OCI-LY1 (cell line): ENCODE measurements at regions not wholly inside any gene's neighbourhood (a gene's known extent, or its start where the extent isn't known, plus 50 kb on each side); places are given as distances from the start of the nearest gene placed in this dataset.

ENCODE experiments used
- H2AFZ ChIP-seq: fragments of 200-600 bp; sonication (generic), shearing (Covaris generic); 2 replicates; pipeline ENCODE4 v1.6.0; 2014; ENCODE audit warnings: antibody characterized with exemption, mild to moderate bottlenecking, low read length
- H3F3A ChIP-seq: fragments of 200-600 bp; sonication (generic), shearing (Covaris generic); 2 replicates; pipeline ENCODE4 v1.6.0; 2014; ENCODE audit warnings: mild to moderate bottlenecking, antibody characterized with exemption, low read length, moderate library complexity; ENCODE audit not compliant: insufficient read depth
- H3K27ac ChIP-seq: fragments of 200-600 bp; sonication (generic); 2 replicates; pipeline ENCODE4 v1.5.1; 2014; ENCODE audit warnings: low read length, mixed run types, mild to moderate bottlenecking, low read depth; ENCODE audit not compliant: poor library complexity, severe bottlenecking
- H3K27me3 ChIP-seq: fragments of 200-600 bp; sonication (generic); 2 replicates; pipeline ENCODE4 v1.6.0; 2014; ENCODE audit warnings: antibody characterized with exemption, mild to moderate bottlenecking, low read length, moderate library complexity; ENCODE audit not compliant: insufficient read depth
- H3K36me3 ChIP-seq: fragments of 200-600 bp; sonication (generic); 2 replicates; pipeline ENCODE4 v1.6.1; 2014; ENCODE audit warnings: mild to moderate bottlenecking, antibody characterized with exemption, low read length, moderate library complexity, mixed read lengths; ENCODE audit not compliant: insufficient read depth
- H3K4me1 ChIP-seq: fragments of 200-600 bp; sonication (generic); 2 replicates; pipeline ENCODE4 v1.5.1; 2014; ENCODE audit warnings: mild to moderate bottlenecking, low read length, moderate library complexity; ENCODE audit not compliant: insufficient read depth, severe bottlenecking
- H3K4me2 ChIP-seq: fragments of 200-600 bp; sonication (generic), shearing (Covaris generic); 2 replicates; pipeline ENCODE4 v1.6.1; 2014; ENCODE audit warnings: low read length
- H3K4me3 ChIP-seq: fragments of 200-600 bp; sonication (generic); 2 replicates; pipeline ENCODE4 v1.5.1; 2014; ENCODE audit warnings: low read length, low read depth, mild to moderate bottlenecking, mixed read lengths; ENCODE audit not compliant: poor library complexity, severe bottlenecking
- H3K79me2 ChIP-seq: fragments of 200-600 bp; shearing (Covaris generic); 2 replicates; pipeline ENCODE4 v1.6.1; 2016; ENCODE audit warnings: mixed run types, low read length, mixed read lengths; ENCODE audit not compliant: insufficient read depth
- H3K9ac ChIP-seq: fragments of 200-600 bp; sonication (generic), shearing (Covaris generic); 2 replicates; pipeline ENCODE4 v1.6.1; 2014; ENCODE audit warnings: mild to moderate bottlenecking, low read length, mixed read lengths
- H3K9me2 ChIP-seq: fragments of 200-600 bp; sonication (generic), shearing (Covaris generic); 2 replicates; pipeline ENCODE4 v1.6.1; 2014; ENCODE audit warnings: low read depth, mild to moderate bottlenecking, low read length, mixed read lengths
- H3K9me3 ChIP-seq: fragments of 200-600 bp; shearing (Covaris generic); 2 replicates; pipeline ENCODE4 v1.6.1; 2014; ENCODE audit warnings: low read length, mixed read lengths
- H4K20me1 ChIP-seq: fragments of 200-600 bp; sonication (generic), shearing (Covaris generic); 2 replicates; pipeline ENCODE4 v1.6.0; 2016; ENCODE audit warnings: mild to moderate bottlenecking, low read length; ENCODE audit not compliant: insufficient read depth
- CTCF ChIP-seq: fragments of 200-600 bp; sonication (generic), shearing (Covaris generic); IDR thresholded peaks from 2 replicates; pipeline ENCODE4 v1.5.1; 2017; ENCODE audit warnings: mild to moderate bottlenecking, antibody characterized with exemption, low read length, moderate library complexity, mixed read lengths
- EZH2 ChIP-seq: fragments of 200-600 bp; sonication (generic), shearing (Covaris generic); IDR thresholded peaks from 2 replicates; pipeline ENCODE4 v1.8.0; 2017; ENCODE audit warnings: borderline replicate concordance, mixed run types, mild to moderate bottlenecking, antibody characterized with exemption, low read length, moderate library complexity, mixed read lengths

DNA sequence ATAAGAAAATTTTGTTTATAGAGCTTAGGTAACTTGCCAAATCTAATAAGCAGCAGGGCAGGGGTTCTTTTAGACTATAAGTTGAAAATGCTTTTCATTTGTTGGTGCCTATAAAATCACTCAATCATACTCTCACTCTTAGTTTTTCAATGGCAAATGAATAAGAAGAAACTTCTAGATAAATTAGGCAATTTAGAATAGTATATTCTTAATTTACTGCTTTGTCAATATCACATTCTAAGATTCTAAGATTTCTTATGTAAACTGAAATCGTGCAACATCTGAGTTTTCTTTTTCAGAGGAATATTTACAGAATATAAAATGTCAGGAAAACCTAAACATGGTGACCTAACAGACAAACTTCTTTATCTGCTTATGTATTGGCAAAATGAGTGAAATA, 849.0 kb downstream of the DTWD2 start:
- no peak overlapping the region for H3K4me3 ChIP-seq
- no peaks in the 10 kb centered on the region for H3F3A ChIP-seq
- H3K9me3 ChIP-seq: no peaks in the 10 kb centered on the region
- no peaks in the 10 kb centered on the region for H3K27me3 ChIP-seq
- H3K4me2 ChIP-seq: no peak overlapping the region
- H3K79me2 ChIP-seq: no peaks in the 10 kb centered on the region
- no peak overlapping the region for H3K9ac ChIP-seq
- H3K9me2 ChIP-seq: no peaks in the 10 kb centered on the region
- no peak overlapping the region for H2AFZ ChIP-seq
- H3K4me1 ChIP-seq: no peaks in the 10 kb centered on the region
- no peaks in the 10 kb centered on the region for H4K20me1 ChIP-seq
- no peaks in the 10 kb centered on the region for H3K36me3 ChIP-seq
- H3K27ac ChIP-seq: no peak overlapping the region
- TF ChIP-seq EZH2 (no peak), CTCF (no peak)

GRCh38 chr5:118126159-118126558, 862.2 kb downstream of the DTWD2 start:
- H3K9me2 ChIP-seq: no peaks in the 10 kb centered on the region
- H3K4me3 ChIP-seq: no peak overlapping the region
- no peak overlapping the region for H3K9ac ChIP-seq
- H3K27ac ChIP-seq: no peak overlapping the region
- H3K27me3 ChIP-seq: no peaks in the 10 kb centered on the region
- no peak overlapping the region for H2AFZ ChIP-seq
- no peaks in the 10 kb centered on the region for H3F3A ChIP-seq
- no peaks in the 10 kb centered on the region for H4K20me1 ChIP-seq
- no peak for TF ChIP-seq EZH2
- TF ChIP-seq CTCF: no peak
- no peak overlapping the region for H3K4me2 ChIP-seq
- no peaks in the 10 kb centered on the region for H3K4me1 ChIP-seq
- no peaks in the 10 kb centered on the region for H3K79me2 ChIP-seq
- H3K36me3 ChIP-seq: no peaks in the 10 kb centered on the region
- no peaks in the 10 kb centered on the region for H3K9me3 ChIP-seq

DNA sequence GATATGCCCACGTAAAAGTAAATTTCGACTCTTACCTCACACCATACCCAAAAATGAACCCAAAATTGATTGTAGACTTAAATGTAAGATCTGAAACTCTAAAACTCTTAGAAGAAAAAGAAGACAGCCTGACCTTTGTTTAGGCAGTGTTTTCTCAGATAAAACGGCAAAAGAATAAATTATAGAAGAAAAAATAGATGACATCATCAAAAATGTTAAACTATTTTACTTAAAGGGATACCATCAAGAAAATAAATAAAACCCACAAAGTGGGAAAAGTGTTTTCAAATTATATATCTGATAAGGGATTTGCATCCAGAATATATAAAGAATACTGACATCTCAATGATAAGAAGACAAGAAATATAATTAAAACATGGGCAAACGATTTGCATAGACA, 862.7 kb downstream of the DTWD2 start:
- H3K4me3 ChIP-seq: no peak overlapping the region
- H4K20me1 ChIP-seq: no peaks in the 10 kb centered on the region
- no peak overlapping the region for H2AFZ ChIP-seq
- H3K4me1 ChIP-seq: no peaks in the 10 kb centered on the region
- no peaks in the 10 kb centered on the region for H3K27me3 ChIP-seq
- no peak for TF ChIP-seq EZH2
- TF ChIP-seq CTCF: no peak
- no peaks in the 10 kb centered on the region for H3F3A ChIP-seq
- H3K9ac ChIP-seq: no peak overlapping the region
- no peaks in the 10 kb centered on the region for H3K9me3 ChIP-seq
- H3K9me2 ChIP-seq: no peaks in the 10 kb centered on the region
- no peaks in the 10 kb centered on the region for H3K36me3 ChIP-seq
- no peak overlapping the region for H3K4me2 ChIP-seq
- H3K27ac ChIP-seq: no peak overlapping the region
- no peaks in the 10 kb centered on the region for H3K79me2 ChIP-seq
